Transverse colon (tissue), 4 donors: ENCODE measurements at regions not wholly inside any gene's neighbourhood (a gene's known extent, or its start where the extent isn't known, plus 50 kb on each side); places are given as distances from the start of the nearest gene placed in this dataset.
A peak's percentile ranks its signal among the peaks of the same experiment; 100 is the strongest.
"Not testable (repeated sequence)": the region's sequence is repeated elsewhere in the genome, so short reads cannot be mapped to it uniquely, and the experiment has no call there.

Experiments
- DNase-seq: peaks from one replicate; pipeline ENCODE4 v3.0.0-alpha.2; 2019
- H3K27ac ChIP-seq, 4 donors: fragments of 200-600 bp; sonication (generic); 2 replicates each; pipeline ENCODE4 v1.5.1; 2016 to 2018; ENCODE audit warnings: inconsistent platforms in 4 of 4
- H3K27me3 ChIP-seq: fragments of 200-600 bp; sonication (generic); 2 replicates; pipeline ENCODE4 v1.5.1; 2017; ENCODE audit warnings: inconsistent platforms
- H3K36me3 ChIP-seq, 4 donors: fragments of 200-600 bp; sonication (generic); 2 replicates each; pipeline ENCODE4 v1.5.1; 2017 to 2019; ENCODE audit warnings: inconsistent platforms in 4 of 4
- H3K4me1 ChIP-seq, 4 donors: fragments of 200-600 bp; sonication (generic); 2 replicates each; pipeline ENCODE4 v1.5.1; 2017 to 2020; ENCODE audit warnings: inconsistent platforms in 4 of 4
- H3K4me3 ChIP-seq, 4 donors: fragments of 200-600 bp; sonication (generic); 1 replicate in 1 of 4; 2 replicates in 3 of 4; pipeline versions ENCODE4 v1.5.1 to v1.6.1; 2017 to 2019; ENCODE audit warnings: inconsistent platforms in 4 of 4
- H3K9me3 ChIP-seq, 2 donors: fragments of 200-600 bp; sonication (generic); 2 replicates each; pipeline ENCODE4 v1.5.1; 2017 to 2019; ENCODE audit warnings: inconsistent platforms in 2 of 2
- EP300 ChIP-seq: sonication (generic); formaldehyde crosslinking; IDR thresholded peaks from one replicate; pipeline ENCODE4 v1.6.1; 2017; ENCODE audit warnings: antibody characterized with exemption, low read depth
- POLR2A ChIP-seq: fragments of 450-650 bp; IDR thresholded peaks from one replicate; pipeline ENCODE4 v1.6.1; 2016; ENCODE audit warnings: antibody characterized with exemption, mild to moderate bottlenecking, moderate library complexity
- POLR2AphosphoS5 ChIP-seq, 3 donors: sonication (generic); formaldehyde crosslinking; IDR thresholded peaks; one replicate each; pipeline ENCODE4 v1.6.1; 2016; ENCODE audit warnings: antibody characterized with exemption in 3 of 3
- WGBS, 2 donors: methylation state at CpG; one replicate each; pipeline ENCODE4 v1.1.5; 2018; ENCODE audit warnings: low coverage in 1 of 2; 5-methylcytosine and 5-hydroxymethylcytosine counted together
- in situ Hi-C, 4 donors: fragments of 200-750 bp; cut with MboI; loops; one replicate each; pipeline versions ENCODE4 v1.15.0 to v1.15.1; 2017; ENCODE audit warnings: low sequenced_read_pairs in 3 of 4, low pct_ligation_motif_present in 1 of 4, low pct_unique_long_range_greater_than_20kb in 1 of 4
- intact Hi-C: fragments of 100-400 bp; cut with DNase I; formaldehyde crosslinking; loops from one replicate; pipeline ENCODE4 v1.15.1; 2023; ENCODE audit warnings: low total_unique reads
- TF ChIP-seq, protein P1 (sequence below), 5 experiments: fragments of 200-600 bp in 3 of 5; fragments of 450-650 bp in 2 of 5; sonication (generic) in 3 of 5; IDR thresholded peaks; 1 replicate in 2 of 5; 2 replicates in 3 of 5; pipeline ENCODE4 v1.5.1; 2016 to 2017; ENCODE audit warnings: antibody characterized with exemption in 5 of 5, inconsistent platforms in 3 of 5, mild to moderate bottlenecking in 2 of 5, moderate library complexity in 1 of 5

DNA sequence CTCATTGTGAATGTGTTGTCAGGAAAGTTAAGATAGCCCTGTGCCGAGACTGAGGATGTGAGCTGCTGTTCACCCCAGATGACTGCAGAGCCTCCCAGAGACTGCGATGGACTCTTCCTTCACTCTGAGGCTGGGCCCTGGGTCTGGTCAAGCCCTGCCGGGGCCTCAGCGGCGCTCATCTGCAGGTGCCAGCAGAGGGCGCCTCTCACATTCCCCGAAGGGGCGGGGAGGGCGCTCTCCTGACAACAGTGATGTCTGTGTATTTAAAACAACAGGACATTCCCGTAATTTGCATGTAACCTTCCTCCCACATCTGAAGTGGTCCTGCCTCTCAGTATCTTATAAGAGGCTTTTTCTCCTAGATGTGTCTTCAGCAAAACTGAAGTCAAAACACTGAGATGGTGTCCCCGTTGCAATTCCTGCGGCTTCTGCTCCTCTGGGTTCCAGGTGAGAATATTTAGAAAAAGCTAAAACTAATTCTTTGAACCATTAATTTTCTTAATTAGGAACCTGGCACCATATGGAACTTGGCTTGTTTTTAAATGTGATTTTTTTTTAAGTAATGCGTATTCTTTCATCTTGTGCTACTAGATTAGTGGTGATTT, 1377.9 kb downstream of the RPIA start:
- intact Hi-C loops, result no loop called here
- TF ChIP-seq EP300 (no peak), POLR2A (no peak), POLR2AphosphoS5 (IDR thresholded peaks at IDR 0.05) (no peak)
- TF ChIP-seq, protein P1, sequence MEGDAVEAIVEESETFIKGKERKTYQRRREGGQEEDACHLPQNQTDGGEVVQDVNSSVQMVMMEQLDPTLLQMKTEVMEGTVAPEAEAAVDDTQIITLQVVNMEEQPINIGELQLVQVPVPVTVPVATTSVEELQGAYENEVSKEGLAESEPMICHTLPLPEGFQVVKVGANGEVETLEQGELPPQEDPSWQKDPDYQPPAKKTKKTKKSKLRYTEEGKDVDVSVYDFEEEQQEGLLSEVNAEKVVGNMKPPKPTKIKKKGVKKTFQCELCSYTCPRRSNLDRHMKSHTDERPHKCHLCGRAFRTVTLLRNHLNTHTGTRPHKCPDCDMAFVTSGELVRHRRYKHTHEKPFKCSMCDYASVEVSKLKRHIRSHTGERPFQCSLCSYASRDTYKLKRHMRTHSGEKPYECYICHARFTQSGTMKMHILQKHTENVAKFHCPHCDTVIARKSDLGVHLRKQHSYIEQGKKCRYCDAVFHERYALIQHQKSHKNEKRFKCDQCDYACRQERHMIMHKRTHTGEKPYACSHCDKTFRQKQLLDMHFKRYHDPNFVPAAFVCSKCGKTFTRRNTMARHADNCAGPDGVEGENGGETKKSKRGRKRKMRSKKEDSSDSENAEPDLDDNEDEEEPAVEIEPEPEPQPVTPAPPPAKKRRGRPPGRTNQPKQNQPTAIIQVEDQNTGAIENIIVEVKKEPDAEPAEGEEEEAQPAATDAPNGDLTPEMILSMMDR (IDR thresholded peaks at IDR 0.05), result peak in 4 of 5 experiments; percentile 27 to 47 (median 34)

DNA sequence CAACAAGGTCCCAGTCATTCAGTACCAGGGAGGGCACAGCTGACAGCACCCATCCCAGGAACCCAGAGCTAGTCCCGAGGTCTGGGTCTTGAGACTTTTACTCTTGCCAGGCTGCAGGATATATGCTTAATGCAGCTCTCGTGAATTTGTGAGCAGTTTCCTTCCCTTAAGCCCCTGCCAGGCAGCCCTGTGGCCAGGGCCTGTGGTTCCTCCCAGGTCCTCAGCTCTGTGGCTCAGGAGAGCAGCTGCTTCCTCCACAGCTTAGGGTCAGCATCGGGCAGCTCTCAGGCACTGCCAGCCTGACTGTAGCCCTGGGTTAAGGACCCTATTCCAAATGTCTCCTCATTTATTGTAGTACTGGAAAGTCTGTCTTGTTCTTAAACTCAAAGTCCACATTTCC, 1384.8 kb downstream of the RPIA start:
- TF ChIP-seq POLR2A, result no peak
- no peak for TF ChIP-seq EP300
- TF ChIP-seq POLR2AphosphoS5 (IDR thresholded peaks at IDR 0.05), result no peak
- WGBS, 2 donors, result 41% methylated on average over 3 of the region's 3 CpGs; no CpG with 5 or more reads in 1 of the 2 donors
- Histone ChIP-seq H3K4me1 (no peaks in the 10 kb centered on the region), H3K36me3 (no peaks in the 10 kb centered on the region), H3K27me3 (no peaks in the 10 kb centered on the region), H3K27ac (no peak overlapping the region), H3K4me3 (no peak overlapping the region), H3K9me3 (no peaks in the 10 kb centered on the region)
- in situ Hi-C loops (no loop called here), intact Hi-C loops (no loop called here)
- DNase-seq, result no peak

More for the DNA sequence above, 1377.9 kb downstream of the RPIA start:
- no peaks in the 10 kb centered on the region for H3K27me3 ChIP-seq
- in situ Hi-C loops, result no loop called here
- WGBS, 2 donors, result 50 to 100% methylated on average over 1 to 8 of the region's 13 CpGs
- H3K9me3 ChIP-seq, result no peaks in the 10 kb centered on the region
- H3K27ac ChIP-seq, result no peak overlapping the region
- H3K4me1 ChIP-seq, result no peaks in the 10 kb centered on the region
- H3K4me3 ChIP-seq, result no peak overlapping the region
- no peaks in the 10 kb centered on the region for H3K36me3 ChIP-seq
- DNase-seq, result peak; percentile 18

DNA sequence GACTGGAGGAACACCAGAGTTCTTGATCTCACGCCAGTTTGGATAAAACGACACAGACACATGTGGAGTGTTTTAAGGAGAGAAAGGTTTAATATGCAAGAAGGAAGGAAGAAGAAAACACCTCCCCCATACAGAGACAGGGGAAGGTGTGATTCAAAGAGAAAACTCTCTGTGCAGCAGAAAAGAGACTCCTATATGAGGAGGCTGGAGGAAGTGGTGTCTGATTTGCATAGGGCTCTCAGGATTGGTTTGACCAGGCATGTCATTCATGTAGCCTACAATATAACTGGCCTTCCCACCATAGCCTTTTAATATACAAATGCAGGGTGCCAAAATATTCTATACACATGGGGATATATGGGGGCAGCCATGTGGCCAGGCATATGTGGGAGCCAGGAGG, 1386.5 kb downstream of the RPIA start:
- no peaks in the 10 kb centered on the region for H3K27me3 ChIP-seq
- H3K4me3 ChIP-seq, result no peak overlapping the region
- no peaks in the 10 kb centered on the region for H3K4me1 ChIP-seq
- DNase-seq, result no peak
- in situ Hi-C loops (no loop called here), intact Hi-C loops (no loop called here)
- 62% methylated on average over 2 of the region's 2 CpGs; no CpG with 5 or more reads in 1 of the 2 donors for WGBS, 2 donors
- no peaks in the 10 kb centered on the region for H3K36me3 ChIP-seq
- no peaks in the 10 kb centered on the region for H3K9me3 ChIP-seq
- H3K27ac ChIP-seq, result no peak overlapping the region
- TF ChIP-seq, protein P1 (IDR thresholded peaks at IDR 0.05), result no peak
- TF ChIP-seq POLR2A (no peak), EP300 (no peak), POLR2AphosphoS5 (IDR thresholded peaks at IDR 0.05) (no peak)

DNA sequence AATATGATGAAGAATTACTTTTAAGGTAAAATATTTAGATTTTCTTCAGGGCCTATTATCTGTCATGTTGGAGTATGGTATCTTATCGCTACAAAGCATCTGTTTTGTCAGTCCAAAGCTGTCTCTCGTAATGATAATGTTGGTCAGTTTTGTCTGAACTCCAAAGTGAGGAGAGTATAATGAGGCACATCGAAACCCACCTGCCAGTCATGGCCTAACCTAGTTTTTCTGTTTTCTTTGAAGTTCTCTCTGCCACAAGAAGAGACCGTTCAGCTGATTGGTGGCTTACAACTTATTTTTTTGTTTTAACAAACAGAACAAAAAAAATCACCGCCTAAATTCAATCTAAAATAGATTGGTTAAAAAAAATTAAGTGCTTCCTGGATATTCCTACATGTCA, 1387.9 kb downstream of the RPIA start:
- 68 to 93% methylated on average over 2 to 5 of the region's 5 CpGs for WGBS, 2 donors
- no peaks in the 10 kb centered on the region for H3K27me3 ChIP-seq
- DNase-seq, result no peak
- no peaks in the 10 kb centered on the region for H3K9me3 ChIP-seq
- intact Hi-C loops (no loop called here), in situ Hi-C loops (no loop called here)
- H3K4me3 ChIP-seq, result no peak overlapping the region
- TF ChIP-seq EP300 (no peak), POLR2A (no peak), POLR2AphosphoS5 (IDR thresholded peaks at IDR 0.05) (no peak)
- TF ChIP-seq, protein P1 (IDR thresholded peaks at IDR 0.05), result no peak
- H3K27ac ChIP-seq, result no peak overlapping the region
- no peaks in the 10 kb centered on the region for H3K4me1 ChIP-seq
- no peaks in the 10 kb centered on the region for H3K36me3 ChIP-seq

DNA sequence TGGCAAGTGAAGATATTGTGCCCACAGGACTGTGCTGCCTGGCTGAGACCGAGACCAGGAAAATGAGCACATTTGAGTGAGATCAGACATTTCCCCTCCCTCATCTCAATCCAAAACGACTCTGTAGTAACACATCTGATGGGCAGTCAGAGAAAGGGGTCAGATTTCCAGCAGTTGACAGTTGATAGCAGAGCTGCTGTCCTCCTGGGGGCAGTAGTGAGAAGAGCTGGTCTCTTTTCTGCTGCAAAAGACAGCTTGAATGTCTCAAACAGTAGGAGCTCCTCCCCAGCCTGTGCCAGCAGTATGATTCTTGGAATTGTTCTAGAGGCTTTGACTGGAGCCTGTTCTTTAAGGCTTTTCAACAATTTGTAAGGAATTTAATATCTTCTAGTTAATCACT, 1396.3 kb downstream of the RPIA start:
- WGBS, 2 donors, result 18% methylated on average over 2 of the region's 2 CpGs; no CpG with 5 or more reads in 1 of the 2 donors
- TF ChIP-seq, protein P1 (IDR thresholded peaks at IDR 0.05), result peak in 1 of 5 experiments; percentile 4
- H3K4me1 ChIP-seq, intact Hi-C loops, H3K4me3 ChIP-seq, DNase-seq, in situ Hi-C loops, H3K27me3 ChIP-seq, H3K27ac ChIP-seq, H3K36me3 ChIP-seq, H3K9me3 ChIP-seq: not testable (repeated sequence)

DNA sequence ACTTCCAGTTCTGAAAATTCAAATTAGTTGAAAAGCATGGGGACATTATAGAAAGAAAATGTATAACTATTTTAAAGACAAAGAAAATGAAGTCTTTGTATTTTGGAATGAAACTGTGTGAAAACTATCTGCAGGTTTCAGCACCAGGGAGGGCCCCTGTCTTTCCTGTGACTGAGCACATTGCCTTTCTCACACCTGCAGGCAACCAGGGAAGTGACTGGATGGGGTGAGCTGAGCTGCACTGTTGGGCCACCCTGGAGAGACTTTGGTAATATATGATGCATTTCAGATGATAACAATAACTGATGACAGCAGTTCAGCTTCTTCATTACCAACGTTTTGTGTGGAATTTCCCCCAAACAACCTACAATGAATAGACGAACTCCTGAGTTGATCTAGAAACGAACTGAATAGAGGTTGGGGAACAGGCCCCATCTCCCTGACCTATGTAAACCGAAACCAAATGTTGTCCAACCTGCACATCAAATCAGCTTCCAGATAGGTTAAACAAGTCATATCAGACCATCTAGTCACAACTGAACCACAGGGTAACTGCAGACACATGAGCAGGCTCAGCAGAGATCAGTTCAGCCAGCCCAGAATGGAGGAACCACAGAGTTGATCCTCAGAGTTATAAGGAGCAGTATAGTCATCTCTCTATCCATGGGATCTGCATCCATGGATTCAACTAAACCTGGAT, 1402.2 kb downstream of the RPIA start:
- intact Hi-C loops, H3K4me3 ChIP-seq, DNase-seq, H3K27me3 ChIP-seq, H3K27ac ChIP-seq, in situ Hi-C loops, H3K9me3 ChIP-seq, H3K36me3 ChIP-seq, H3K4me1 ChIP-seq: not testable (repeated sequence)
- WGBS, 2 donors, result 50% methylated on average over 3 of the region's 4 CpGs; no CpG with 5 or more reads in 1 of the 2 donors
